GM18519 (cell line): ENCODE measurements at regions not wholly inside any gene's neighbourhood (a gene's known extent, or its start where the extent isn't known, plus 50 kb on each side); places are given as distances from the start of the nearest gene placed in this dataset.
"Not testable (repeated sequence)": the region's sequence is repeated elsewhere in the genome, so short reads cannot be mapped to it uniquely, and the experiment has no call there.

Source experiments
- ATAC-seq: cut with Tn5 transposase; IDR thresholded peaks from one replicate; pipeline ENCODE4 v1.9.1; 2021; ENCODE audit warnings: mild to moderate bottlenecking, moderate library complexity; ENCODE audit not compliant: unreplicated experiment, low FRiP score

DNA sequence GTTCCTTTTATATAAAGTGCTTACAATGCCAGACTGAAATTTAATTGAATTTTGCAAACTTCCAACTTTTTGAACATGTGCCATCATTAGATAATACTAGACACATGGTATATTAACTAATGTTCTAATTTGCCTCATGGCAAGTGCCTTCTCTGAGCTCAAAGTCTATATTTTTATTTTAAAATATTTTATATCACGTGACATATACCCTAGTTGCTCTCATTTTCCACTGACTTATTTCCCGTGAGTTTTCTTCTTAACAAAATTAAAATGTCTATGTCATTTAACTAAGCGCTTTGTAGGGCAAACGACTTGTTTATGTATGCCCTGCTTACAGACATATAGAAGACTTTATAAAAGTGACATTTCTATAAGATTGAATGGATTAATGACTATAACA is 509.6 kb upstream of the SYT4 start:
- ATAC-seq: no peak

DNA sequence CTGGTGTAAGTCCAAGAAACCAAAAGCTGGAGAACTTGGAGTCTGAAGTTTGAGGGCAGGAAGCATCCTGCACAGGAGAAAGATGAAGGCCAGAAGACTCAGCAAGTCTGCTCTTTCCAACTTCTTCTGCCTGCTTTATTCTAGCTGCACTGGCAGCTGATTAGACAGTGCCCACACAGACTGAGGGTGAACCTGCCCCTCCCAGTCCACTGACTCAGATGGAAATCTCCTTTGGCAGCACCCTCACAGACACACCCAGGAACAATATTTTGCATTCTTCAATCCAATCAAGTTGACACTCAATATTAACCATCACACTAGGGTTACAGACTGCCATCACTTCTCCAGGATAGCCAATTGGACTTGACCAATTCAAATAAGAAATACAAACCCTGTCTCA is 510.4 kb upstream of the SYT4 start:
- not testable (repeated sequence) for ATAC-seq

DNA sequence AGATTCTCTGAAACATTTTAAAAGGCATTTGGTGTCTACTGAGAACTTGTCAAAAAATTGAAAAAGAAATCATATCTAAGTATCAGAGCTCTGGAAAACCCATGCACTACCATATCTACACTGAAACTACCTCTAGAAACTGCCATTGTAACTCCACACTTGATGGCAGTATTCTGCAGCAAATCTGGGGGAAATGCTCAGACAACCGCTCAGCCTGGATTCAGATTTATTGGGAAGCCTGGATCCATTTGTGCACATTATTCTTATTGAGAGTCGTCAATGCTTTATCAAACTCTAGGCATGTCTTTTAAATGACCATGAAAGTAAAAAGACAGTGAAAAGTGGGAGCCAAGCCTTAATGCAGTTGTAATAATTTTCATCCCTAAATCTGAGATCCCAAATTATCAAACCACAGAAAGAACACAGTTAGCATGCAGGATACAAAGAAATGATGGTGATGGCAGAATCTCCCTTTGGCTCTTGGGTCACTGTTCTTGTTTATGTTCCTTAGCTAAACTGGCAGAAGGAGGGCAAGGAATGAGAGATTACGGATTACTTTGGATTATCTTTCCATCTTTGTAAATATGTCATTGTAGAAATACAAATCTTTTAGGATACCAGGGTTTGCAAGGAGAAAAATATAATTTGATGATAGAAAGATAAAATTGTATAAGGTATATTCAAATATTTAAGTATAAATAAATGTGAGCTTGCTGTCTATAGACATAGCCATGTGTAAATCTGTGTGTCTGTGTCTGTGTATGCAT is 512.1 kb upstream of the SYT4 start:
- ATAC-seq: no peak

DNA sequence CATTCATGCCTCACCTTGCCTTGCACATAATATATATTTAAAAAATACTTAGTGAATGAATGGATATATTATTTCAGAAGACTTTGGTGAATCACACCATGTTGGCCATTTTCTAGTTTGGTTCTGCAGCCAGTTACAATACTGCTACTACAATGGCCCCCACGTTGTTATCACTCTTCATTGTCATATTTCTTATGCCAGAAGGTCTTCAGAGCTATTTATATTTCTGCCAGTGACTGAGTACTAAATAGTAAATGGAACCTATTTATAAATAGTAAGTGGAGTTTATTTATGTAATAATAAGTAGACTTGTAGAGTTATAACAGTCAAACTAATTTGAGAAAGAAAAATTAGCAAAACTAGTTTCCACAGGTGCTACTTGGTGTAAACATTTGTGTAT is 516.6 kb upstream of the SYT4 start:
- ATAC-seq: no peak

DNA sequence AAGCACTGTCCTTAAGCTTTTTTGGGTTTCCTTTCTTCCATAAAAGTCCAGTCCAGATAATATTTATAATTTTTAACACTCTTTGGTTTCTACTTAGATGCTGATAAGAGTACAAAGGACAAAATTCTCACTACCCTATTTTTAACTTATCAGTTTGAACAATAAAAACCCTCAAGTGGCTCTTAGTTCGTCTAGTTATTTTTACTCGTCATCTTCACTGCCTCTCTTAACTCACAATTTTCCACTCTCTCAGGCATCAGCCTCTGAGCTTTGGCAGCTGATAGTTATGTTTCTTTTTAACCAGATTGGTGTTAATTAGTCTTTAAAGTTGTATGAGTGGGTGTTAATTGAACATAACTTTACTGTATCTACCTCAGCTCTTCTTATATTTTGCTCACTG is 517.1 kb upstream of the SYT4 start:
- no peak for ATAC-seq

DNA sequence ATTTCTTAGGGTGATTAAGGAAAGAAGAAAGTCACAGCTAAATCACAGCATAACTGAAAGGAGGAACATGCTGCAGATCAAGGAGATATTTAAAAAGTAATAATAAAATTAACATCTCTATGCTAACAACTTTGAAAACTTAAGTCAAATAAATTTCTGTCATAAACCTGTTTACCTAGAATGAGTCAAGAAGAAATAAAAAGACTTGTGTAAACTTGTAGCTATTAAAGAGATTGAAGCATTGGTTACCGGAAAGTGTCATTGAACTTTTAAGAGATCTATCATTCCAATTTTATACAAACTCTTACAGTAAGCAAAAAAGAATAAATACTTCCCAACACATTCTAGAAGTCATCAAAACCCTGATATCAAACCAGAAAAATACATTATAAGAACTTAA is 520.1 kb upstream of the SYT4 start:
- ATAC-seq: no peak

DNA sequence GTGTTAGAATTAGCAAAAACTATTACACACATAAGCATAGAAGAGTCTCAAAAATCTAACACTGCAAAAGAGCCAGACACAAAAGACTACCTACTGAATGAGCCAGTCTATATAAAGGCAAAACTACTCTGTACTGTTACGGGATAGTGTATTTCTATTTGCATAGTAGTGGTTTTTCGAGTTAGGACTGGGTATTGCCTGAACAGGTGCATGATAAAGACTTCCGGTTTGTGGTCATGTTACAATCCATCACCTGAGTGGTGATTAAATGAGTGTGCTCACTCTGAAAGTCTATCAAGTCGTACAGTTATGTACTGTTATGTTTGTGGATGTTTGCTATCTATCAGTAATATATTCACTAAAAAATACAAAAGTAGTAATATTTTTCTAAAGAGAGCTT is 523.3 kb upstream of the SYT4 start:
- ATAC-seq: no peak

DNA sequence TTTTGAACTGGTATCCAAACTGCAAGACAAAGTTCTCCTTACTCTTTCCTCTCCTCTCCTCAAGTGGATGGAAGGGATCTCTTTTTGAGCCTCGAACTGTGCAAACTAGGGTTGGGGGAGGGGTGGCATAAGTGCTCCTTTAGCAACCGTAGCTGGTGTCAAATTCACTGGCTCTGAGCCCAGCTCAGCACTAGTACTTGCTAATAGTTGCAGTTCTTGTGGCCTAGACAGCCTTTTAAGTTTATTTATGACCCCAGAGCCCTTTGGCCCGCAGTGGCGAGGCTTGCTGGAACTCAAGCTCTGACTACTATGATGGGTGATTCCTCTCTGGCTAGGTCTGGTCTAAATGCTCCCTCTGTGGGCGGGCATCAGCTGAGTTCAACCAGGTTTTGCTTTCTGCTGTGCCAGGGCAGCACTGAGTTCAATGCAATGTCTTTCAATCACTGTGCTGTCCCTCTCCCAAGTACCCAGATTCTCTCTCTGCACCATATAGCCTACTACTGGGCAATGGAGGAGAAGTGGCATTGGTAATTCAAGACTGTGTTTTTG is 528.4 kb upstream of the SYT4 start:
- ATAC-seq: no peak

DNA sequence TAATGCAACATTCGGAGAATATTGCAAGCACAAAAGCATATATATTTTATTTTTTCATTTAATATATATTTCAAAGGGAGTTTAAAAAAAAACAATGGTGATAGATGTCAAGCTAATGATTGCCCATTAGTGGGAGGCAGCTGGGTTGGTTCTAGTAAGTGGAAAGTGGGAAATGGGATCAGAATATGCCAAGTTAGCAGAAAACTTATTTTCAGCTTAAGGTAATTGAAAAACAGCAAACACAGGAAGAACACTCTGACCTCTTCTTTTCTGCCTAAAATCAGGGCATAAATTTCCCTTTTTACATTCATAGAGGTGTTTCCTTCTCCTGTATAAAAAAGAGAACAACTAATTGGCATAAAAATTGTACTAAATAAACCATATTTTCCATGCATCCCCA is 535.3 kb upstream of the SYT4 start:
- no peak for ATAC-seq

DNA sequence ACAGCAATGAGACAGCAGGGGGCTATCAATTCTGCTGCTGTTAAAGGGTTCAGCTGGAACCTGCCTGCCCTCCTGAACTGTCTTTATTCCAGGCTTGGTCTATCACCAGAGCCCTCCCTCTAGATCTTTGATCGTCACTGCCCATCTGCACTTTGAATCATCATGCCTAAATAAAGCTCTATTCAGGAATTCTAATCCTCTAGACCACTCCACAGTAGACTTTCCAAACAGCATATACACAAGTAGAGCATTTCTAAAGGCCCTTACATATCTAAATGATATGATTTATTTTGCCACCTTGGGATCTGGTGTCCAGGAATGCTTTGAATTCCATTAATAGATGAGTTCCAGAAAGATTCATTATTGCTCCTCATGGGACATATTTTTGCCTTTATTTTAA is 542.1 kb upstream of the SYT4 start:
- no peak for ATAC-seq

DNA sequence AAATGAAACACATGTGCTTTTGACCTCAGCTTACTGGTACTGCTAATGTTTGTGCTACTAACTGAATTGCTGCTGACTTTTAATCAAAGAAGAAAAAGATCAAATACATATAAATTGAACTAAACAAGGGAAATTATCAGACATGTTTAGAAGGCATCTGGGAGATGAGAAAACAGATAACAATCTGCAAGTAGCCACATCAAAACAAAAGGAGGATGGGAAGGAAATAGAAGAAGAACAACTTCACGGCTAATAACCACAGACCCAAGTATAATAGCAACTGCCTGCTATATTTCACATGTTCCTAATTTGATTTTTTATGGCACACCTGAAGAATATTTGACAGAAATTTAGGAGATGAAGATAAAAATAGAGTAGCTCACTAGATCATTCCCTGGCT is 542.6 kb upstream of the SYT4 start:
- no peak for ATAC-seq

DNA sequence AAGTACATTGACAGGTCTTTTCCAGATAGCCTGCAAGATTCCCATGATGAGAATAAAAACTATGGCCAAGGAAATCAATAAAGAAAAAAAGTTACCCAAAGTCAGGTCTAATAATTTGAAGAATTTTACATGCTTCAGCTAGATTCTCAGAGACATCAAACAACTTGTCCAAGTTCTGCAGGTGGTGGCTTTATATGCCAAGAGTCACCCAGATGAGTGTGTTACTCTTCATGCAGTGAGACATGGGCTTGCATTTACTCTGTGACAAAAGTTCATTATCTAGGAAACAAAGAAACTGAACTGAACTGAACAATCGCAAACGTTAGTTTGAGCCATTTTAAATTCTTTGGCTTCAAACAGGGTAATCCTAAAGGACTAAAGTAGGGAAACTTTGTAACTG is 548.5 kb upstream of the SYT4 start:
- no peak for ATAC-seq

DNA sequence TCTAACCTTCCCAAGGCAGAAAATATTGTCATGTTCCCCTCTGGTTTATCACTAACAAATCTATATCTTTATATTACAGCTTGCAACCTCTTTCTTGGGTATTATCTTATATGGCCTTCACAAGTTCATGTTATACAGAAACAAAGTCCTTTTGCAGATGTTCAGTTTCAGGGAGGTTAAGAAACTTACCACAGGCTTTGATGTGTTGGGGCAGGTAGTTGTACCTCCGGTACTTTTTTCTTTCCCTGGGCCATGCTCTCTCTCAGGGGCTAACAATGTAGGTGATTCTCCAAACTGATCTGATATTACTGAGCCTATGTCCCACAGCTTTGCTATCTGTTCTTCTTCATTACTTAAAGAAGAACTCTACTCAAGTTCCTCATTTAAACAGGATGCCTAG is 548.9 kb upstream of the SYT4 start:
- no peak for ATAC-seq

DNA sequence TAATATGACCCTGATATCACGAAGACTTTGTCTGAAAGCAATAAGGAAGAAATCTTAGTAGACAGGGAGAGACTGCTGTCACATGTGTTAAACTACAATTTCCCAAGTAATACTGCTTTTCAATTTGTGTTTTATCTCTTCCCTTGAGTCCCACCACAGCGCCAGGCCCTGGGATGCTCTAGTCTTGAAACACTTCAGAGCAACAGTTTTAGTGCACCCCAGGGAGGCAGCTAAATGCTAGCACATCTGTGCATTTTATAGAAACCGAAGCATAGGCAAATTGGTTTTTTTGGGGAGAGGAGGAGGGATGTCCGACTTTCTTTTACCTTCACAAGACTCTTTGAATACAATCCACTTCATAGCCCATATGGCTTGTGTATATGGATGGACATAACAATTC is 550.0 kb upstream of the SYT4 start:
- ATAC-seq: no peak

DNA sequence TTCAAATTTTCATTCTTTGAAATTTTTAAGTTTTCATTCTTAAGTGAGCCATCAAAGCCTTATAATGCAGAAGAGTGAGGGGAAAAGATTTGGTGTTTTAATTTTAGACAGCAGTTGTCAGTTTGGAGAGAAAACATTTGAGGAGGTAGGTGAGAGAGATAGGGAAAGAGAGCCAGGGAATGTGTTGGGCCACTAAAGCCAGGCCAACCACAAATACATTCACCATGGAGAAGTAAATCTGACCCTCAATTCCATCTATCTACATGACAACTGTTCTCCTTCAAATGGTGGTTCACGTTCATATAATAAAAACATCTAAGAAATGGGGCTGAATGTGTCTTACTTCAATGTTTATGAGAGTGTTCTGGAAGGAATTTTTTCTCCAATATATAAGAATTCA is 553.0 kb upstream of the SYT4 start:
- no peak for ATAC-seq

DNA sequence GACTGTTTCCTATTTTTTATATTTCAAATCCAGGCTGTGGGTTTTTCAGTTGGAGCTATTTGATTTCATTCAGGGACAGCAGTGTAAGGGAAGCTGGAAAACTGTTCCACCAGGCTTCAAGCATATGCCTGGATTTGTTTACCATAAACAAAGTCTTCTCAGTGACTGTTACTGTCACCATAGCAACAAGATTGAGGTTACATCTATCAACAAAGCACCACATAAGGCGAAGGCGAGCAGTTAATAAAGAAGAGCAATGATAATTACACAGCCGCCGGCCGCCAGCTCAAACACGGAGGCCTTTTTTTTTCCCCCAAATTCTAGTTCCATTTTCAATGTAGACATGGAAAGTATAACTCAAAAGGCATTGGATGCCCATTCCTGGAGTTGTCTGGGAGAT is 553.7 kb upstream of the SYT4 start:
- no peak for ATAC-seq

DNA sequence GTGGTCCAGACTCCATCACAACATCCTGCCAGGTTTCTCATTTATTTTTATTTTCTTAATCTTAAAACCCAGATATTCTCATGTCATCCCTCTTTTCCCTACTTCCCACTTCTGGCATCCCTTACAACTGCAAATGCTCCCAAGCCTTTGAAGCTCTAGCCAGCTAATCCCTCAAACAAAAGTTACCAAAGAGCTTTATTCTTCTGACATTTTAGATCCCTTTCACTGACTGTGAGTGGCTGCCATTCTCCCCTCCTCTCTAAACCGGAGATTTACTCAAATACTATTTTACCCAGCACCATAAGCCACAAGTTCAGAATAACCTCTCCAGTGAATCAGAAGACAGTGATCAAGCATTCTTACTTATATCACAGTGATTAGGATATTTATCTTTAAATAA is 569.0 kb upstream of the SYT4 start:
- ATAC-seq: no peak

DNA sequence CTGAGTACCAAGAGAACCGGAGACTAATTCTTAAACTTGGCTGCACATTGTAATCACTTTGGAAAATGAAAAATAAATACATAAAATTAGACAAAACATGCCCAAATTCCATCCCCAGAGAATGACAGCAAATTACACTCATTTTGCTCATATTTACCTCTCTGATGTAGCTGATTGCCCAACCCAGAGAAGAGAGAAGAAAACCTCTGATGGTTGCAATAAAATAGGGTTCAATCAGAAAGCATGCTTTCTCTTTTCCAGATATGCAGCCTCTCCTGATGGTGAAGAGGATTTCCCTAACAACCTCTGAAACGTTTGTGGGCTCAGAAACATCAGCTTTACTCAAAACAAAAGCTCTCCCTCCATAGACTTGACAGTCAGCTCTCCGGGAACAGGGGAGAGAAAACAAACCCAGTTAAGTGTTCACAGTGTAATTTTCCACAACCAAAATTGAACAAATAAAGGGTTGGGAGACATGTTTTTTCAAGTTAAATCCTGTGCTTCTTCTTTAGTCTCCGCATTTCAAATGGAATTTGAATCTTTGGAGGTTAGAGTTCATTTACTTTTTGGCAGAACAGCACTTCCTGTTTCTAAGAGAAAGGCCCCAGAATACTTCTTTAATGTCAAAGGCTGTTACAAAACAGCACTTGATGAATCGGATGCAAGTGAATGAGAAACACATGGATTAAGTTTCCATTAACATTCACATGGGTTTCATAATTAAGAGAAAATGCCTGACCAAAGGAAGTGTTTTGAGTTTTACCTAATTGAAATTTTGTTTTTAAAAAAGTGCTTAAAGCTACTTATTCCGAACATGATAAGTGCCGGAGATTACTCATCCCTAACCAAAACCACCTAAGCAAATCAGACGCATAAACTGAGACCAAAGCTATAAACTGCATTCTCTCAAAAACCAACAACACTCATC is 570.1 kb upstream of the SYT4 start:
- ATAC-seq: no peak

DNA sequence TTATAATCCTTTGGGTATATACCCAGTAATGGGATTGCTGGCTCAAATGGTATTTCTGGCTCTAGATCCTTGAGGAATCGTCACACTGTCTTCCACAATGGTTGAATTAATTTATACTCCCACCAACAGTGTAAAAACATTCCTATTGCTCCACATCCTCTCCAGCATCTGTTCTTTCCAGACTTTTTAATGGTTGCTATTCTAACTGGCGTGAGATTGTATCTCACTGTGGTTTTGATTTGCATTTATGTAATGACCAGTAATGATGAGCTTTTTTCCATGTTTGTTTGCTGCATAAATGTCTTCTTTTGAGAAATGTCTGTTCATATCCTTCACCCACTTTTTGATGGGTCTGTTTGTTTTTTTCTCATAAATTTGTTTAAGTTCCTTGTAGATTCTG is 572.5 kb upstream of the SYT4 start:
- ATAC-seq: not testable (repeated sequence)

DNA sequence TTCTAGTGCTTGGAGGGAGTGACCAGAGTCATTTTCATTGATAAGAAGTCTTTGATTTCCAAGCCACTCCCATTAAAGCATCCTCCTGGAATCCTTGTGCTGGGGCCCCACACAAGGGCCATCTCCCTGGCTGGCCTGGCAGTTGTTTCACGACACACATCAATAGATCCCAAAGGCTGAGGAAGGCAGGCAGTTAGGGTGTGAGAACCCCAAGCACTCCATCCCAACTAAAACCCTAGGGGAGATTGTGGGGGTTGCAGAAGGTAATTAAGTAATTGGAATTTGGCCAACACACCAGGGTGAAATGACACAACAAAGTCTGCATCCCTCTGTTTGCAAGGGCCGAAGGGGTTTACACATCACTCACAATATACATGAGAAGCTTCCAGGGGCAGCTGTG is 578.1 kb upstream of the SYT4 start:
- no peak for ATAC-seq

DNA sequence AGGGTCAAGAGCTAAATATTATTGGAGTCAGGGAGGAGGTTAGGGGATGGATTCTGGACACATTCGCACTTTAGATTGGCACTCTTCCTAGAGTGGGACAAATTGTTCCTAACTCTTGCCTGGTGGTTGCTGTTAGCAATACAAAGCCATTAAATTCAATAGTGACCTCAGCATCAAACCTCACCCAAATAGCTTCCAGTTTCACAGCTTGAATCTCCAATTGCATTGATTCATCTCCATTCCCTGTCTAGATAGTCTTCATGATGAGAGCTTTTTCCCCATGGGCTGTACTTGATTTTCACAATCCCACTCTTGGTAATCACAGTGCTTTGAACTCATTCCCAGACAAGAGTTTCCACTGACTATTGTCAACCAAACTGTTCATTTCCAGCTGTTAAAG is 585.9 kb upstream of the SYT4 start:
- no peak for ATAC-seq

DNA sequence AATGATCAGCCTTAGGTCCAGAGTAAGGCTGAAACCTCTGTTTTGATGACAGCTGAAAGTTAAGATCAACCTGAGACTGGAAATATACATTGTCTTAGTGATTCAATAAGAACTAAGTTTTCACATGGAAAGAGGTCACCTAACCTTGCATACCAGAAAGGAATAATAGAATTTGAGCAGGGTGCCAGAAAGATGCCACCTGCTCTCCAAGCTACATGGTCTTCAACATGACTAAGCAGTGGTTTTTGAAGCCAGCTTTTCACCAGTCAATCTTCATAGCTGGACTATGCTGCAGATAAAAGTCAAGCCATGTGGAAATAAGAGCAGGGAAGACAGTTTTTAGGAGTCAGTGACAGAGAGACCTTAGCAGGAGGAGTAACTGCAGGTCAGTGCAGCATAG is 589.4 kb upstream of the SYT4 start:
- ATAC-seq: no peak
